ENCODE measurements at regions not wholly inside any gene's neighbourhood (a gene's known extent, or its start where the extent isn't known, plus 50 kb on each side); places are given as distances from the start of the nearest gene placed in this dataset.

- H3K36me3 ChIP-seq (ENCODE audit: control insufficient read depth in 2 of 2, insufficient read depth in 2 of 2, low read length in 2 of 2) = no peaks in the 10 kb centered on the region
- no peaks in the 10 kb centered on the region for H3K27me3 ChIP-seq (ENCODE audit: control insufficient read depth in 2 of 2, insufficient read depth in 2 of 2, low read length in 2 of 2)
- peaks cover 0 to 3% of the 10 kb centered on the region in 2 donors for H3K9me3 ChIP-seq (ENCODE audit: control insufficient read depth in 2 of 2, low read length in 2 of 2)
- no peak overlapping the region for H3K27ac ChIP-seq (ENCODE audit: low read depth in 2 of 2, low read length in 2 of 2)
- no peak overlapping the region for H3K9ac ChIP-seq (ENCODE audit: low read depth in 1 of 2, low read length in 2 of 2)
- H3K4me1 ChIP-seq (ENCODE audit: control insufficient read depth in 2 of 2, insufficient read depth in 2 of 2, low read length in 2 of 2) = no peaks in the 10 kb centered on the region
- no peak overlapping the region for H3K4me3 ChIP-seq (ENCODE audit: low read length in 2 of 2)
These were observed 1337.5 kb downstream of the FSTL5 start for GRCh38 chr4:160826339-160826679.

GRCh38 chr4:160831165-160831922, 1332.5 kb downstream of the FSTL5 start:
- H3K27ac ChIP-seq (ENCODE audit: low read depth in 2 of 2, low read length in 2 of 2) = no peak overlapping the region
- no peak overlapping the region for H3K4me3 ChIP-seq (ENCODE audit: low read length in 2 of 2)
- H3K4me1 ChIP-seq (ENCODE audit: control insufficient read depth in 2 of 2, insufficient read depth in 2 of 2, low read length in 2 of 2) = no peaks in the 10 kb centered on the region
- H3K9me3 ChIP-seq (ENCODE audit: control insufficient read depth in 2 of 2, low read length in 2 of 2) = no peaks in the 10 kb centered on the region
- H3K27me3 ChIP-seq (ENCODE audit: control insufficient read depth in 2 of 2, insufficient read depth in 2 of 2, low read length in 2 of 2) = no peaks in the 10 kb centered on the region
- H3K9ac ChIP-seq (ENCODE audit: low read depth in 1 of 2, low read length in 2 of 2) = no peak overlapping the region
- H3K36me3 ChIP-seq (ENCODE audit: control insufficient read depth in 2 of 2, insufficient read depth in 2 of 2, low read length in 2 of 2) = no peaks in the 10 kb centered on the region

- H3K9me3 ChIP-seq (ENCODE audit: control insufficient read depth in 2 of 2, low read length in 2 of 2) = no peaks in the 10 kb centered on the region
- no peak overlapping the region for H3K4me3 ChIP-seq (ENCODE audit: low read length in 2 of 2)
- H3K27ac ChIP-seq (ENCODE audit: low read depth in 2 of 2, low read length in 2 of 2) = no peak overlapping the region
- H3K4me1 ChIP-seq (ENCODE audit: control insufficient read depth in 2 of 2, insufficient read depth in 2 of 2, low read length in 2 of 2) = no peaks in the 10 kb centered on the region
- no peak overlapping the region for H3K9ac ChIP-seq (ENCODE audit: low read depth in 1 of 2, low read length in 2 of 2)
- H3K36me3 ChIP-seq (ENCODE audit: control insufficient read depth in 2 of 2, insufficient read depth in 2 of 2, low read length in 2 of 2) = no peaks in the 10 kb centered on the region
- H3K27me3 ChIP-seq (ENCODE audit: control insufficient read depth in 2 of 2, insufficient read depth in 2 of 2, low read length in 2 of 2) = no peaks in the 10 kb centered on the region
These were observed 1328.0 kb downstream of the FSTL5 start for GRCh38 chr4:160835789-160836188.

DNA sequence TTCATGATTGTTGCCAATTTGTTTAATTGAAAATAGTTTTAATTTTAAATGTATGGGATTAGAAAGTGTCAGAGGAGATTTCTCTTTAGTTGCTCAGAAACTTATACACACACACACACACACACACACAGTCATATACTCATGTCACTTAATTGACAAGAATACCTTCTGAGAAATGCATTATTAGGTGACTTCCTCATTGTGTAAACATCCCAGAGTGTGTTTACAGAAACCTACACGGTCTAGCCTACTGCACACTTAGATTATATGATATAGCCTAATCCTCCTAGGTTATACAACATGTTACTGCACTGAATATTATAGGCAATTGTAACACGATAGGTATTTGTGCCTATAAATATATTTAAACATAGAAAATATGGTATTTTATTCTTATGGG, 1327.4 kb downstream of the FSTL5 start:
- Histone ChIP-seq H3K36me3 (ENCODE audit: control insufficient read depth in 2 of 2, insufficient read depth in 2 of 2, low read length in 2 of 2) (no peaks in the 10 kb centered on the region), H3K4me3 (ENCODE audit: low read length in 2 of 2) (no peak overlapping the region), H3K27ac (ENCODE audit: low read depth in 2 of 2, low read length in 2 of 2) (no peak overlapping the region), H3K9ac (ENCODE audit: low read depth in 1 of 2, low read length in 2 of 2) (no peak overlapping the region), H3K27me3 (ENCODE audit: control insufficient read depth in 2 of 2, insufficient read depth in 2 of 2, low read length in 2 of 2) (no peaks in the 10 kb centered on the region), H3K4me1 (ENCODE audit: control insufficient read depth in 2 of 2, insufficient read depth in 2 of 2, low read length in 2 of 2) (no peaks in the 10 kb centered on the region), H3K9me3 (ENCODE audit: control insufficient read depth in 2 of 2, low read length in 2 of 2) (no peaks in the 10 kb centered on the region)

- no peak overlapping the region for H3K9ac ChIP-seq (ENCODE audit: low read depth in 1 of 2, low read length in 2 of 2)
These were observed 1317.7 kb downstream of the FSTL5 start for GRCh38 chr4:160846121-160846520.

GRCh38 chr4:160847228-160847627, 1316.6 kb downstream of the FSTL5 start:
- Histone ChIP-seq H3K36me3 (ENCODE audit: control insufficient read depth in 2 of 2, insufficient read depth in 2 of 2, low read length in 2 of 2) (no peaks in the 10 kb centered on the region), H3K9me3 (ENCODE audit: control insufficient read depth in 2 of 2, low read length in 2 of 2) (no peaks in the 10 kb centered on the region), H3K27ac (ENCODE audit: low read depth in 2 of 2, low read length in 2 of 2) (no peak overlapping the region), H3K27me3 (ENCODE audit: control insufficient read depth in 2 of 2, insufficient read depth in 2 of 2, low read length in 2 of 2) (no peaks in the 10 kb centered on the region), H3K4me3 (ENCODE audit: low read length in 2 of 2) (no peak overlapping the region), H3K4me1 (ENCODE audit: control insufficient read depth in 2 of 2, insufficient read depth in 2 of 2, low read length in 2 of 2) (no peaks in the 10 kb centered on the region), H3K9ac (ENCODE audit: low read depth in 1 of 2, low read length in 2 of 2) (no peak overlapping the region)

More at GRCh38 chr4:160846121-160846520, 1317.7 kb downstream of the FSTL5 start:
- H3K4me1 ChIP-seq (ENCODE audit: control insufficient read depth in 2 of 2, insufficient read depth in 2 of 2, low read length in 2 of 2) = no peaks in the 10 kb centered on the region
- no peak overlapping the region for H3K4me3 ChIP-seq (ENCODE audit: low read length in 2 of 2)
- H3K27ac ChIP-seq (ENCODE audit: low read depth in 2 of 2, low read length in 2 of 2) = no peak overlapping the region
- H3K9me3 ChIP-seq (ENCODE audit: control insufficient read depth in 2 of 2, low read length in 2 of 2) = no peaks in the 10 kb centered on the region
- H3K27me3 ChIP-seq (ENCODE audit: control insufficient read depth in 2 of 2, insufficient read depth in 2 of 2, low read length in 2 of 2) = no peaks in the 10 kb centered on the region
- no peaks in the 10 kb centered on the region for H3K36me3 ChIP-seq (ENCODE audit: control insufficient read depth in 2 of 2, insufficient read depth in 2 of 2, low read length in 2 of 2)

- Histone ChIP-seq H3K27ac (ENCODE audit: low read depth in 2 of 2, low read length in 2 of 2) (no peak overlapping the region), H3K36me3 (ENCODE audit: control insufficient read depth in 2 of 2, insufficient read depth in 2 of 2, low read length in 2 of 2) (no peaks in the 10 kb centered on the region), H3K9me3 (ENCODE audit: control insufficient read depth in 2 of 2, low read length in 2 of 2) (no peaks in the 10 kb centered on the region), H3K4me3 (ENCODE audit: low read length in 2 of 2) (no peak overlapping the region), H3K9ac (ENCODE audit: low read depth in 1 of 2, low read length in 2 of 2) (no peak overlapping the region), H3K27me3 (ENCODE audit: control insufficient read depth in 2 of 2, insufficient read depth in 2 of 2, low read length in 2 of 2) (no peaks in the 10 kb centered on the region), H3K4me1 (ENCODE audit: control insufficient read depth in 2 of 2, insufficient read depth in 2 of 2, low read length in 2 of 2) (no peaks in the 10 kb centered on the region)
These were observed 1315.3 kb downstream of the FSTL5 start for GRCh38 chr4:160848489-160848888.

DNA sequence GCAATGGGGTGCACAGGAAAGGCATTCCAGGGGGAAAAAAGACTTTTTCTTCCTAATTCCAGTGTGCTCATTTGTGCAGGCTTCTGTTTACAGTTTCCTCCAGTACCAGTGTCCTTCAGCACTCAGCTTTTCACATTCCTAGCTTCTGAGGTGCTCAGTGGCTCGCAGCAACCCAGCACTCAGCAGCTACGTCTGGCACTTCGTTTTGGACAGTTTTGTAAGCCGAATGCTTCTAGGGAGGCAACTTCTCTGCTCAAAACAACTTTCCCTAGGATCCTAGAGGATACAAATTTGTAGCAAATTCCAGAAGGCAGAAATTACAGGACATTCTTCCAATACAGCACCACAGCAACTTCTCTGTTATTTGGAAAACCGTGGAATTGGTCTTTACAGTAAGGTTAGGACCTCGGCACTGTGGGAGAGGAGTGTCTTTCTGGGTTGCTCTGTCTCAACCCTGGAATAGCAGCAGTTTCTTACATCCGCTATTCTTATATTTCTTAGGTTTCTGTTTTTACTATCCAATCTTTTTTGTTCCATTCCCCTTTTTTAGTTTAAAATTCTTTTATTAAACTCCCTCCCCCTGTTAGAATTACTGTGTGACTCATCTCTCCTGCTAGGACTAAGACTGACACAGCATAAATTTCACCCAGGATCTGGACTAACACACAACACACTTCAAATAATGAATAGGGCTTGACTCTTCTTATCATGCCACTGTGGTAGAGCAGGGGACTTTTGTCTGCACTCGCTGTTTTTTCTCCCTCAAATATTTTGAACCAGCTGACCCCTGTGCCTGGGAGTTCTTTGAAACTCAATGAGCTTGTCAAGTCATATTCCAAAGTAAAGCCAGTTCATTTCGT, 1314.7 kb downstream of the FSTL5 start:
- no peaks in the 10 kb centered on the region for H3K9me3 ChIP-seq (ENCODE audit: control insufficient read depth in 2 of 2, low read length in 2 of 2)
- no peaks in the 10 kb centered on the region for H3K27me3 ChIP-seq (ENCODE audit: control insufficient read depth in 2 of 2, insufficient read depth in 2 of 2, low read length in 2 of 2)
- H3K9ac ChIP-seq (ENCODE audit: low read depth in 1 of 2, low read length in 2 of 2) = no peak overlapping the region
- no peaks in the 10 kb centered on the region for H3K36me3 ChIP-seq (ENCODE audit: control insufficient read depth in 2 of 2, insufficient read depth in 2 of 2, low read length in 2 of 2)
- no peak overlapping the region for H3K27ac ChIP-seq (ENCODE audit: low read depth in 2 of 2, low read length in 2 of 2)
- H3K4me1 ChIP-seq (ENCODE audit: control insufficient read depth in 2 of 2, insufficient read depth in 2 of 2, low read length in 2 of 2) = no peaks in the 10 kb centered on the region
- H3K4me3 ChIP-seq (ENCODE audit: low read length in 2 of 2) = no peak overlapping the region

- Histone ChIP-seq H3K4me3 (ENCODE audit: low read length in 2 of 2) (no peak overlapping the region), H3K36me3 (ENCODE audit: control insufficient read depth in 2 of 2, insufficient read depth in 2 of 2, low read length in 2 of 2) (no peaks in the 10 kb centered on the region), H3K9ac (ENCODE audit: low read depth in 1 of 2, low read length in 2 of 2) (no peak overlapping the region), H3K27ac (ENCODE audit: low read depth in 2 of 2, low read length in 2 of 2) (no peak overlapping the region), H3K27me3 (ENCODE audit: control insufficient read depth in 2 of 2, insufficient read depth in 2 of 2, low read length in 2 of 2) (no peaks in the 10 kb centered on the region), H3K9me3 (ENCODE audit: control insufficient read depth in 2 of 2, low read length in 2 of 2) (no peaks in the 10 kb centered on the region), H3K4me1 (ENCODE audit: control insufficient read depth in 2 of 2, insufficient read depth in 2 of 2, low read length in 2 of 2) (no peaks in the 10 kb centered on the region)
These were observed 1299.5 kb downstream of the FSTL5 start for GRCh38 chr4:160864253-160864652.

- H3K9me3 ChIP-seq (ENCODE audit: control insufficient read depth in 2 of 2, low read length in 2 of 2) = no peaks in the 10 kb centered on the region
- H3K9ac ChIP-seq (ENCODE audit: low read depth in 1 of 2, low read length in 2 of 2) = no peak overlapping the region
- H3K27ac ChIP-seq (ENCODE audit: low read depth in 2 of 2, low read length in 2 of 2) = no peak overlapping the region
- H3K4me1 ChIP-seq (ENCODE audit: control insufficient read depth in 2 of 2, insufficient read depth in 2 of 2, low read length in 2 of 2) = no peaks in the 10 kb centered on the region
- H3K4me3 ChIP-seq (ENCODE audit: low read length in 2 of 2) = no peak overlapping the region
- no peaks in the 10 kb centered on the region for H3K36me3 ChIP-seq (ENCODE audit: control insufficient read depth in 2 of 2, insufficient read depth in 2 of 2, low read length in 2 of 2)
- no peaks in the 10 kb centered on the region for H3K27me3 ChIP-seq (ENCODE audit: control insufficient read depth in 2 of 2, insufficient read depth in 2 of 2, low read length in 2 of 2)
These were observed 1293.9 kb downstream of the FSTL5 start for GRCh38 chr4:160869899-160870298.

All from mucosa of rectum (tissue), 2 donors.